ENCODE measurements at regions not wholly inside any gene's neighbourhood (a gene's known extent, or its start where the extent isn't known, plus 50 kb on each side); places are given as distances from the start of the nearest gene placed in this dataset.

DNA sequence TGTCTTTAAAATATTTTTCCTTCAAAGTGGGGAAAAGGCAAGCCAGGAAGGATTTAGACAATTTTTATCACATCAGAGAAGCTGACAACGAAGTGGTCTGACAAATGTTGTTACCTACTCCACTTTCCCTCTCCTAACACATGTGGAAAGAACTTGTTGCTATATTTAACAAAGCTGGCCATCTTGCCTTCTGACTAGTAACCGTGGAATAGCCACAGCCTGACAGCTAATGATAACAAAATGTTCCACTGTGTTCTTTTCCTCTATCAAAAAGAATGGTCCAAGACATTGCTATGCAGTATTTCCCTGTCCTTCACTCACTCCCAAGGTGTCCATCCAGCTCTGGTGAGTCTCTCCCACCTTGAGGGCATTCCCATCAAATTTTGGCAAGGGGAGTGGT lies 481.4 kb upstream of the THBS1 start:
- DNase-seq: no peak

DNA sequence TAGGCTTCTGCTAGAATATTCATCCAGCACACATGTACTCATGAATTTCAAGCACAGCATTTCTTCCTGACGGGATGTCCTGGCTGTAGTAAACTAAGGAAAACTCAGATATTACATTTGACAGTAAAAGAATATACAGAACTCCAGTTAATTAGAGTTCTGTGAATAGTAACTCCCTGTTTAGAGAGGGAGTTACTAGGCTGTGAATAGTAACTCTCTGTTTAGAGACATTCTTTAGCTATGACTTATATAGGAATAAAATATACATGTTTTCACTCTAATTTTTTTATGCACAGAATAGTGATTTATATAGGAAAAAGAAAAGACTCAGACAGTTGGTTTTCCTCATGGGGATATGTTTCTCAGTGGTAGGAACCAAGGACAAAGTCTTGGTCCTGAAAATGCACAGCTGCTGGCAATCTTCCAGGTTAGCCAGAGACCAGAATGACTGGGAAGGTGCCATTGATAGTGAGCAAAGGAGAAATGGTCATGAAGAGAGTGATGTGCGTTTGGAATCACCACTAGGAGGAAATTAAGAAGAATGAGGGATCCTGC lies 480.7 kb upstream of the THBS1 start:
- no peak for DNase-seq

DNA sequence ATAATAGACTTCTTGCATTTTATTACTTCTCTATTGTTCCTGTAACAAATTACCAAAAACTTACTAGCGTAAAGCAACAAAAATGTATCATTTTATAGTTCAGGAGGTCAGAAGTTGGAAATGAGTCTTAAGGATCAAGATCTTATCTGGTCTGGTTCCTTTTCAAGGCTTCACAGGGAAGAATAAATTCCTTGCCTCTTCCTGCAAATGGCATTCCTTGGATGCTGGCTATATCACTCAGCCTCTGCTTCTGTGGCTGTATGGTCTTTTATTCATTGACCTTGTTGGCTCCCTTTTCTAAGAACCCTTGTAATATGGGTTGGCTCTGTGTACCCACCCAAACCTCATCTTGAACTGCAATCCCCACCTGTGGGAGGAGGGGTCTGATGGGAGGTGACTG lies 478.4 kb upstream of the THBS1 start:
- DNase-seq: no peak

DNA sequence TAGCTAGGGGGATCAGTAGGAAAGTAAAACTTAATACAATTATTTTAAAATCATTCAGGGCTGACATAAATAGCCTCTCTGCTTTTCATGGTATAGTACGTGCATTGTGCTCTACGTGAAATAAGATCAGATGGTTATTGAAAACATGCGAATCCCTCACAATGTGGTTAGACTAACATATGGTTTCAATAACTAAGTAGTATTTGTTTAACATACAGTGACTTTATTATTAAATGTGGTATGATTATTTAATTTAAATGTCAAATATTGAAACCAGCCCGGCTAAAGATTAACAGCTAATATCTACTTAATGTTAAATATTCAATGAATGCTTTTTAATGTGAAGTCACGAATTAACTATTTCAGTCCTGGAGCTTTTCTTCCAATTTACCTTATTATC lies 473.9 kb upstream of the THBS1 start:
- DNase-seq: no peak

DNA sequence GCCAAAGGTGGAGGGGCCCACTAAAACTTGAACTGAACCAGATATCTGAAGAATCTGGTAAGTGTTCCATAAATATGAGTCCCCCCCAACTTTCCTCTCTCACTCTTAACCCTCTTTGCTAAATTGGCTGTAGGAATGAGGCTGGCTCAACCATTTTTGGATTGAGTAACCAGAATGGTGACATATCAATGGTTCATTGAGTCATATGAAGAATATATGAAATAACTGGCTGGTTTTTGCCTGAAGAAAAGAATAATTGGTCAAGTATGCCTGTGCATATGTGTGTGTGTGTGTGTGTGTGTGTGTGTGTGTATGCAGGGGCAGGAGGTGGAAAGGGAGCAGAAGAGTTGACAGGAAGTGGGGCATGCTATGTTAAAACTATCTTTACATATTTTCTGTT lies 472.9 kb upstream of the THBS1 start:
- no peak for DNase-seq

DNA sequence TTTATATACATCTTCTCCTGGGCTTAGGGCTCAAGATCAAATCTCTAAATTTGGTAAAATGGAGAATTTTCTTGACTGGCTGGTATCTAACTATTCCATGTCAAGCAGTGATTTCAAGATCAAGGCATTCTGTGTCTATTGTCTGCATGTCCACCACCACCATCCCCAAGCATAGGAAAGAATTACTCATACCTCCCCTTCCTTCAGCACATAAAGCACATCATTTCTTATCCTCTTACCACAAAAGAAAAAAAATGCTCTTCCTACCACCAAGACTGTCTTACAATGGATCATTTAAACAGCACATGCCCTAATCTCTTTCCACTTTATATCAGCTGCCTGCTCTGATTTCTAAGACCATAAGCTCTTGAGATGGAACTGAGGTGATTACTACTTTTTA lies 470.5 kb upstream of the THBS1 start:
- DNase-seq: no peak

DNA sequence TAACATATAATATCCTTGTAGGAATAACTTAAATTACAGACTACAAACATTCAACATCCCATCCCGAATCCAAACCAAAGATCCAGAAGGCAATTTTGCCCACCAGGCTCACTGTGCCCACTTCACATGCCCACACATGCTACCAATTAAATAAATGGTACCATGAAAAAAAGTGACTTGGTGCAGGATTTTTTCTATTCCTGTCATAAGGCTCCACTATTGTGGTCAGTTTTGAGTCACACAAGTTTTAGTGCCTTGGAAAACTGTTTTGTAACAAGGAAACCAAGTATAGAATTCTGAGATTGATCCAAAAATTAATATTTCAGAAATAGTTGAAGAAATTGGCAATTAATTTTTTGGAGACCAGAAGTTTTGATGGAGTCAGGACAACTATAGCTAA lies 470.1 kb upstream of the THBS1 start:
- no peak for DNase-seq

DNA sequence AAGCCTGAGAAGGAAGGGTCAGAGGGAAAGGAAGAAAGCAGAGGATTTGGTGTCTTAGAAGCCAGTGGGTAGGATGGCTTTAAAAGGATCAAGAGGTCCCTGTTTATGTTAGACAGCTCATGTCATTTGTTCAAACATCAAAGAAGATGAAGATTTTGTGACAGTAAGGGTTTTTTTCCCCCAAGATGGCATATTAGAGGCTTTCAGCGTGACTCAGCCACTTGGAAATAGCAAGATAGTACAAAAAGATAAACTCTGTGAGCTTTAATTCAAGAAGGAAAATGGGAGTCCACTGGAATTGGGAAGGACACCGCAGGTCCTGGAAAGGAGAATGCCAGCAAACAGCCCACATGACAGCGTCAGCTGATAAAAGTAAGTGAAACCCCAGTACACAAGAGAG lies 467.1 kb upstream of the THBS1 start:
- DNase-seq: no peak

DNA sequence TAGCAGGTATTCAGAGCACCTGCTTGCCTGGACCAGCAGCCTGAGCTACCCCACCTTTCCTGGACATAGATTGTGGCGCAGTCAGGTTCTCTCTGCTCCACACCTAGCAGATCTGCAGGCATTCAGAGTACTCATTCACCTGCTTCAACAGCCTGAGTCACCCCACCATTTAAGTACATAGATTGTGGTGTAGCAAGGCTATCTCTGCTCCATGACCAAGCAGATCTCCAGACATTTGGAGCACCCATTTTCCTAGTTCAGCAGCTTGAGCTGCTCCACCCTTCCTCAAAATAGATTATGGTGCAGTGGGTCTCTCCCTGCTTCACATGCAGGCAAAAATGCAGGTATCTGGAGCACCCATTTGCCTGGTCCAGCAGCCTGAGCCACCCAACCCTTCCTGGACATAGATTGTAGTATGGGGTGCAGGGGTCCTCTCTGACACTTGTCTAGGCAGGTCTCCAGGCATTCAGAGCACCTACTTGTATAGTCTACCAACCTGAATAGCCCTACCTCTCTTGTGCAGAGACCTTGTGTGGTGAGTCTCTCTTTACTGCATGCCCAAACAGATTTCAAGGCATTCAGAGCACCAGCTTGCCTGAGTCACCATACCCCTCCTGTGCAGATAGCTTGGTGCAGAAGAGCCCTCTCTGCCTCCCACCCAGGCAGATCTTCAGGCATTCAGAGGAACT lies 466.0 kb upstream of the THBS1 start:
- DNase-seq: no peak

DNA sequence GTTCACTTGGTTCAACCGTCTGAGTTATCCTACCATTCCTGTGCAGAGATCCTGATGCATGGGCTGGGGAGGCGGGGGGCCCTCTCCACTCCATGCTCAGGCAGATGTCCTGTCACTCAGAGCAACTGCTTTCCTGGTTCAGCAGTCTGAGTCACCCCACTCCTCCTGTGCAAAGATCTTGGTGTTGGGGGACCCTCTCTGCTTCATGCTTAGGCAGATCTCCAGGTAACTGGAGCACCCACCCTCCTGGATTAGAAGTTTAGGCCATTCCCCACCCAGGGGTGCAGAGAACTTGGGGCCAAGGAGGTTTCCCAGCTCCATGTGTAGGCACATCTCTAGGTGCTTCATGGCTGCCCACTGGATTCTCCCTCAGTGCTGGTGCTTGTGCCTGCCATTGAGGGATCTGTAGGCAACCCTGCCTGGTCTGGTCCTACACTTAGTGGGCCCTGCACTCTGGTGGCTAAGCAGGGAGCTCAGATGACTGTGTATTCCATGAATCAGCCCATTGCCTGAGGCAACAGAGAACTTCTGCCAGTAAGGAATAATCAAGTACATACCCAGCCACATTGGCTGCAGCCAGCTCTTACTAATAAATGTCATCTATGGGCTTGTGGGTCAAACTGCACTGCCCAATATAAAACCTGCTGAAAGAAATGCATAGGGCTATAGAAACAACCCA lies 465.4 kb upstream of the THBS1 start:
- no peak for DNase-seq

DNA sequence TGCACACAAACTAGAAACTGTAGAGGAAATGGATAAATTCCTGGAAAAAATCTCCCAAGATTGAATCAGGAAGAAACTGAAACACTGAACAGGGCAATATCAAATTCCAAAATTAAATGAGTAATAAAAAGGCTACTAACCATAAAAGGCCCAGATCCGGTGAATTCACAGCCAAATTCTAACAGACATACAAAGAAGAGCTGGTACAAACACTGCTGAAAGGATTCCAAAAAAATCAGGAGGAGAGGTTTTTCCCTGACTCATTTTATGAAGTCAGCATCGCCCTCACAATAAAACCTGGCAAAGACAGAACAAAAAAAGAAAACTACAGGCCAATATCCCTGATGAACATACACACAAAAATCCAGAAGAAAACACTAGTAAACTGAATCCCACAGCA lies 462.4 kb upstream of the THBS1 start:
- no peak for DNase-seq

DNA sequence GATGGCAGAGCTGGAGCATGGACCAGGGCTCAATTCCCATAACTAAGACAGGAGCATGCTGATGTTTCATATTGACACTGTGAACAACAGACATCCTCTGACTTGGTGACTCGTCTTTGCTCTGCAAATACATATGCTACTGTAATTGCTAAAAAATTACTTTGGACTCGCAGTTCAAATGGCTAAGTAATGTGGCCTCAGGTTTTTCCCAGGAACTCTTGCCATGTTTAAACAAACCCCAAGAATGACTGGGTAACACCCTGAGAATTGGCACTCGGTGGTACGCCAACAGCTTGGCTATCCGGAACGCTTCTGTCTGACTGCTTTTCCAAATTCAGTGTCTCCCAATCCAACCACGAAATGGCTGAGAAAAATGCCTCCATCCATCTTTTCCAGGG lies 456.7 kb upstream of the THBS1 start:
- no peak for DNase-seq

DNA sequence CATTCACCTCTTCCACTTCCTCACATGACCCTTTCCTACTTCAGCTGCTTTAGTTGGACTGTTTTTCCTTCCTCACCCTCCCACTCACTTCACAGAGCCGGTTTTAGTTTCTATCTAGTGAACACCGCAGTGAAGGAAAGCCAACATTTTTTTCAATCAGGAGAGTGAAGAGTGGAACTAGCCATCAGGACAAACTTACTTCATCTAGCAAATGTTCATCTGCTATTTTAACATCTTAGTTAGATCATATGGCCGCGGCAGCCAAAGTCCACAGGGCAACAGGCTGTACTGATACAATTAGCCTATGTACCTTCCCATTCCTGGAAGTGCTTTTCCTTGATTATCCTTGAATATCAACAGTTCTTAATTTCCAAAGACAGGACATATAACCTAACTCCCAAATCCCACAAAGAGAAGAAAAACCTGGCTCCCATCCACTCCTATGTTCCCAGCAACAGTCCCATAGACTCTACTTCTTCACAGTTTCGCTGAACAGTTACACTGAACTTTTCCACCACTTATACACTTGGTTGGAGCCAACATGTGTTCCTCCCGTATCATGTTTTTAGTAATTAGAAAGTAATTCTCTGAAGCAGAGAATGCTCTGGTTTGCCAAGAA lies 456.2 kb upstream of the THBS1 start:
- DNase-seq: no peak

DNA sequence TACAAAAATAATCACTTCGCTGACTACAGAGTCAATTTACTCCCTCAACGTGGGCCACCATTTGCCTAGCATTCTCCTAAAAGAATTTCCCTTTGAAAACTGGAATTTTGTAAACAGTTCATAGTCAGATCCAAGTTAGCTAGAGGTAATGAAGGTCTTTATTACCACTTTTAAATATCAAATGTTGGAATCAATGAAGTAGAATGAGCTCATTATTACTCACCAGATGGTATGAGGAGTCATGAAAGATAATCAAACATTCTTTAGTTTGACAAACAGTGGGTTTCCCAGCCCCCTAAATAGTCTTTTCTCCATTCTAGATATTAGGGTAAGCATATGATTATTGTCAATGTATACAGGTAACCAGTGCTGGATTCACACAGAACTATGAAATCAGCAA lies 455.7 kb upstream of the THBS1 start:
- no peak for DNase-seq

DNA sequence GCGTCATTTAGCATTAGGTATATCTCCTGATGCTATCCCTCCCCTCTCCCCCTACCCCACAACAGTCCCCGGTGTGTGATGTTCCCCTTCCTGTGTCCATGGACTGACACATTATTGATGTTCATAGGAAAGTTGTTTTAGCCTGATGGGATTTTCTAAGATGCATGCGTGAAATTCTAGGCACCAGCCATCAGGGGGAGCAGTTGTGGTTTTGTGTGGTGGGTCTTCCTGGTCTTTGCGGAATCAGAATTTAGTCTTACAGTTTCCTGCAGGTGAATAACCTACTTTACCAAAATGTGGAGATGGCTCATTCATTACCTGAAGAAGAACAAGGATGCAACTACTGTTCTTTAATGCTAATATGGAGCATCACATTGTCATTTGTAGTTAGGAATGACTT lies 455.0 kb upstream of the THBS1 start:
- DNase-seq: peak; percentile 29

DNA sequence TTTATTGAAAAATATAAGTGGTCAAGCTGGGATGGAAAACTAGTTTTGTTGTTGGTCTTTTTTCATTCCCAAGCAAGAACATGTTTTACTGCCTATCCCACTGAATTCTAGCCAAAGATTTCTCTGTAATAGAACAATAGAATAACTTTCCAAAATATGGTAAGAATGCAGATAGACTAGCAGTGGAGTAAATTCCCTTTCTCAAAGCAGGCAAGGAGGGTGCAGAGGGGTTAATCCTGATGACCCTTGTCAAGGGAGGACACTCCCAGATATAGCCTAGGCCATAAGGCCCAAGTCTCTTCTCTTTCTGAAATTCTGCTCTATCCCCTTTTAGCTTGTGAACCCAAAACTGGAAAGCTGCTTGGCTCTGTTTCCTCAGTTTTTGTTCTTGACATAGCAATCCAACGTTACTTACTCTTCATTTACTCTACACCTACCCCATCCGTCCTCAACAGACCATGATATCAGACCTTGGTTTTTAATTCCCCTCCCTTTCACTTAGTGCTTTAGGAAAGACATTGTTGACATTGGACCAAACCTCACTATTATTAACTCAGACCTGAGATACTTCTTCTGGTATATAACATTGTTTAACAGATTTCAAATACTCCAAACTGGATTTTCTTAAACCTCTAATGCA lies 453.6 kb upstream of the THBS1 start:
- DNase-seq: no peak

DNA sequence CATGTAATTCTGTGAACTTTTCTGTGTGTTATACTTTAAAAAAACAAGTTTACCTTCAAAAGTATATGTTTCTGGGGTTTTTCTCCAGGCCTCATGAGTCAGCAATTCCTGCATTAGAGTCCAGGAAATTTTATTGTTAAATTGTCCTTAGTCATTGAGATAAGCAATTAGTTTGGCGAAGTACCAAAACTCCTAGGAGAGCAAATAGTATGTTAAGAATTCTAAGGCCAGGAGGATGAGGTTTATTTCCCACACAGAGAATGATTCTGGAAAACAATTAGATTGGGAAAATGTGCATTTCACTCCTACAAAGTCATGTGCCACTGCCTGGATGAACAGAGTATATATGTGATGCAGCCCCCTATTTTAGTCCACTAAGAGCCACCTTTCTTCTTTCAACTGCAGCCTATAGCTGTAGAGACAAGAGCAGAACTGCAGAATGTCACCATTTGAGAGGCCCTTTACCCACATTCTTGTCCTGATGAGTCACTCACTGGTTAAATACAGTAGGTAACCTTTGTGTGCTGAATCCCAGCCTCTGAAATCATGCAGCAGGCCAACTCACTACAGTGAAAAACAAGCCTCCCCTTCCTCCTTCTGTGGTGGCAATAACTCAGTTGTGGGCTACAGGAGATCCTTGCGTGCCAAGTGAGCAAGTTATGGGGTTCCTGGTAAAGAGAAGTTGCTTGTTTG lies 452.8 kb upstream of the THBS1 start:
- DNase-seq: peak; percentile 14

DNA sequence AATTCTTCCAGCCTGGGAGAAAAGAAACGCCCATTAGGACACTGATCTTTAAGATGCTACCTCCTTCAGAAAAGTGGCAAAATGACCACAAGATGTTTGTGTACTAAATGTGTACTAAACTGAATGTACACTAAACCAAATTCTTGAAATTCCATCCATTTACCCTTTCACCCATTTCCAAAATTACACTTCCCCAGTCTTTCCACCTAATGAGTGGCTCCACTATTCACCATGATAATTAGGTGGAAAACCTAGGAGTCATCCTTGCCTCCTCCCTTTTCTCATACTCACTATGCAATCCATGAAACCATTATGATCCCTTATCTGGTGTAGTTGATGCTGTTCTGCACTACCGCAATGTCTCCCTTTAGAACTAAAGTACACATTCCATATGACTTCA lies 452.1 kb upstream of the THBS1 start:
- DNase-seq: no peak

DNA sequence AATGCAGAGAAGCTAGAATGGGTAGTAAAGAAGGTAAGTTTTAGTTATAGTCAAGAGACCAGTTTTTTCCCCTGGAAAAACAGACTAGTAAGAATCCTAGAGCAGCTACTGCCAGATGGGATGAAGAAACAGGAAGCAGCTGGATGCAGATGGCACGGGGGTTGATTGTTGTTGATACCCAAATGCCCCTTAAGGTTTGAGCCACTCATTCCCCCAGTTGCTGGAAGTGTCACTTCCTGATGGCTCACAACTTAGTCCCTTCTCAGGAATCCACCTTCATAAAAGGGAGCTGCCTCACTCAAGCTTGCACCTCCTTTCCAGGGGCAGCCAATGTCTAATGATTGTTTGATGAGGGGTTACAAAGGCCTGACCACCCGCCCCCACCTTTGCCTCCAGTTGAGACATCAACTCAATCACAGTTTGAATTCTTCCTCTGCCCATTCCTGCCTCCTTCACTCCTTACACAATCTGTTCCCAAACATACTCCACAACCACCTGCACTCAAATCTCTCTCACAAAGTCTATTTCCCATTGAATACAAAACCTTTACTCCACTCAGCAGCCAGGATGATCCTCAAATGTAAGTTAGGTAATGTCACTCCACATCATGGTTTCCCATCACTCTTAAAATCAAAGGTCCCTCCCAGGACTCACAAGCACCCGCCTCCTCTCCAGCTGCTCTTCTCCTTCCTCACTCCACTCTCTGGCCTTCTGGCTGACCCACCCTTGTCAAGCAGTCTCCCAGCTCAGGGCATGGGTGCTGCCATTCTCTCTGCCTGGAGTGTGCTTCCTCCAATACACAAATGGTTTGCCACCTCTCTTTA lies 450.1 kb upstream of the THBS1 start:
- no peak for DNase-seq

DNA sequence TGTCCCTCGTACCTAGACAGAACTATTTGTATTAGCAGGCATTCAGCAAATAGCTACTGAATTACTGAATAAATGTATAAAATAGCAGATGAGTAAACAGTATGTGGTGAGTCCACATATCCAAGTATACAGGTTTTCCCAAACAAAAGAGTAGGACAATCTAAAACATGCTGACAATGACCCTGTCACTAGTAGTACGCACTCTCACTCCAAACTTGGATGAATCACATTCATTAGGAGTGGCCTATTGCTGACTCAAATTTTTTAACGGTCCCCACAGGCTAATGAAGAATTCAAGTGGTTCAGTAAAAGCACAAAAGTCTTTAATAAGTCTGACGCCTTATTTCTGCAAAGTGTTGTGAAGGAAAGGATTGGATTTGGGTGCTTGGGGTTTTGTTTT lies 449.3 kb upstream of the THBS1 start:
- DNase-seq: no peak

DNA sequence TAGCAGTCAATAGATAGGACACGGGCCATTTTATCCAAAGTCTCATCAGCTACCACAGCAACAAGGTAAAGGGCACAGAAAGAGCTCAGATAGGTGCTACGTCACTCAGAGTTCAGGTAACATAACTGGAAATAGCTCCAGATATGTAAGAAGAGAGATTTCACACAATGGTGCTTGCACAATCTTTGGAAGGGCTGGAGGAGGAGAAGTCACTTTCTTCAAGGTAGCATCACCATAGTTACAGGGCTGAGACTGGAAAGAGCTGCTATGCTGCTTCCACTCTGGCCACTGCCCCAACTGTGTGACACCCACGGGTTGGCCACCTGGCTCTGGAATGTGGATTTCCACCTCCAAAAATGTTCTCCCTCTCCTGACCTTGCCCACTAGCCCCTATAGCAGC lies 448.8 kb upstream of the THBS1 start:
- no peak for DNase-seq

DNA sequence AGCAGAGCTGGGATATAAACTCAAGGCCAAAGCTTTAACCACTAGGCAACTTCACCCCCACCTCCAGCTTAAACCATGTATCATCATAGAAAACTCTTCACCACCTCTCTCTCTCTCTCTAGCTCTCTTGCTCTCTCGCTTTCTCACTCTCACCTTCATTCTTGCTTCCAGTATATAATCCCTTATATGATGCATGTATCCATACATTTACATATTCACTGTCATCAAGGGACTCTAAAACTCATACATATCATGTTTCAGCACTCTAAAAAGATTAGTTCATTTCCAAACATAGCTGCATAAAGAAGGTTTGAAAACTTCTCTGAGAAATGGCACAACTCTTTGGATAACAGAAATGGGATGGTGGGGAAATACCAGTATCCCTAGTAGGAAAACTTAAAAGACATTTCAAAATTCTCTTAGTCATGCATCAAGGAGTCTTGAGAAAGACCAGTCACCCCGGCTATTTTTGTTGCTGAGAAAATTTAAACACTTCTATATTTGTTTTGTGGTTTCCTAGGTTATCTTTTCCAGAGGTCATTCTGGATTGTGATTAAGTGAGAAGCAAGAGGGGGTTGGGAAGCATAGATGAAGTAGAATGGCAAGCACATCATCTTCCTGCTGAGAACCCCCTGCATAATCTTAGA lies 447.8 kb upstream of the THBS1 start:
- no peak for DNase-seq

Data from SHP77 treated with DMSO at 0.1 percent for 48 hours (cell line).